AG09319 (cell line): ENCODE measurements at regions not wholly inside any gene's neighbourhood (a gene's known extent, or its start where the extent isn't known, plus 50 kb on each side); places are given as distances from the start of the nearest gene placed in this dataset.

Source experiments
- DNase-seq: peaks from one replicate; pipeline ENCODE4 v3.0.0-alpha.2; 2010; ENCODE audit warnings: low read depth; ENCODE audit errors: extremely low read depth
- CTCF ChIP-seq: IDR thresholded peaks from 2 replicates; pipeline ENCODE4 v1.5.1; 2011; ENCODE audit warnings: low read depth, mild to moderate bottlenecking, inconsistent platforms, low read length, moderate library complexity

GRCh38 chr5:105735704-105736103 is 1935.0 kb downstream of the EFNA5 start:
- TF ChIP-seq CTCF = no peak
- DNase-seq = no peak

- no peak for TF ChIP-seq CTCF
- DNase-seq = no peak
Measured at GRCh38 chr5:105730982-105731381, 1939.8 kb downstream of the EFNA5 start.

- no peak for DNase-seq
- no peak for TF ChIP-seq CTCF
Measured at GRCh38 chr5:105726093-105726492, 1944.6 kb downstream of the EFNA5 start.

- TF ChIP-seq CTCF = no peak
- DNase-seq = no peak
Measured at GRCh38 chr5:105708442-105708841, 1962.3 kb downstream of the EFNA5 start.

GRCh38 chr5:105702323-105702722 is 1968.4 kb downstream of the EFNA5 start:
- no peak for DNase-seq
- no peak for TF ChIP-seq CTCF

- no peak for TF ChIP-seq CTCF
- no peak for DNase-seq
Measured at GRCh38 chr5:105696440-105696839, 1974.3 kb downstream of the EFNA5 start.

GRCh38 chr5:105695941-105696340 is 1974.8 kb downstream of the EFNA5 start:
- no peak for DNase-seq
- TF ChIP-seq CTCF = no peak

GRCh38 chr5:105689596-105689995 is 1981.1 kb downstream of the EFNA5 start:
- TF ChIP-seq CTCF = no peak
- no peak for DNase-seq
